IMR-90 (cell line): ENCODE measurements at regions not wholly inside any gene's neighbourhood (a gene's known extent, or its start where the extent isn't known, plus 50 kb on each side); places are given as distances from the start of the nearest gene placed in this dataset.
"Not testable (repeated sequence)": the region's sequence is repeated elsewhere in the genome, so short reads cannot be mapped to it uniquely, and the experiment has no call there.

Source experiments
- ATAC-seq: fragments of 200-7000 bp; cut with Tn5 transposase; 2 replicates; pipeline ENCODE4 v1.9.1; 2020; ENCODE audit warnings: low read depth, mild to moderate bottlenecking, moderate library complexity
- BruUV-seq: library from RNA; stranded (reverse); fragments of 400-500 nt; replicated peaks from 2 replicates; lab custom pipeline; 2021; lab: Mats Ljungman, UMichigan
- CTCF ChIA-PET: fragments of 300-600 bp; formaldehyde crosslinking; extraction: SDS; loops from one replicate; lab custom pipeline; 2021; ENCODE audit warnings: antibody characterized with exemption; lab: Yijun Ruan, JAX
- POLR2A ChIA-PET: fragments of 300-600 bp; sonication (Branson Sonifier 250); formaldehyde crosslinking; loops from one replicate; lab custom pipeline; 2022; ENCODE audit warnings: antibody characterized with exemption; ENCODE audit not compliant: unreplicated experiment; lab: Charles Lee
- DNase-seq: peaks from one replicate; pipeline ENCODE4 v3.0.0; 2013
- H2AFZ ChIP-seq: replicated peaks from 2 replicates; pipeline ENCODE3; 2013; ENCODE audit warnings: low read length, mild to moderate bottlenecking; ENCODE audit not compliant: poor library complexity
- H2AK5ac ChIP-seq: 2 replicates; pipeline ENCODE4 v1.6.1; 2013; ENCODE audit warnings: low read depth, low read length, inconsistent platforms
- H2AK9ac ChIP-seq: replicated peaks from 2 replicates; pipeline ENCODE3; 2013; ENCODE audit warnings: mild to moderate bottlenecking, low read depth, low read length, moderate library complexity; ENCODE audit not compliant: poor library complexity
- H2BK120ac ChIP-seq: 2 replicates; pipeline ENCODE4 v1.6.1; 2013; ENCODE audit warnings: low read depth, low read length, inconsistent platforms
- H2BK15ac ChIP-seq: 3 replicates; pipeline ENCODE4 v1.6.1; 2013; ENCODE audit warnings: low read depth, low read length, inconsistent platforms
- H2BK20ac ChIP-seq: 2 replicates; pipeline ENCODE4 v1.6.1; 2013; ENCODE audit warnings: low read depth, mild to moderate bottlenecking, inconsistent platforms, low read length, moderate library complexity
- H2BK5ac ChIP-seq: 2 replicates; pipeline ENCODE4 v1.6.1; 2013; ENCODE audit warnings: mild to moderate bottlenecking, low read depth, low read length, inconsistent platforms; ENCODE audit not compliant: poor library complexity, severe bottlenecking
- H3K14ac ChIP-seq: replicated peaks from 2 replicates; pipeline ENCODE4 v1.6.1; 2013; ENCODE audit warnings: low read depth, low read length, inconsistent platforms
- H3K18ac ChIP-seq: 2 replicates; pipeline ENCODE4 v1.6.1; 2013; ENCODE audit warnings: low read depth, low read length, control low read depth
- H3K23ac ChIP-seq: 2 replicates; pipeline ENCODE4 v1.6.1; 2013; ENCODE audit warnings: low read depth, low read length, inconsistent platforms
- H3K27ac ChIP-seq: 2 replicates; pipeline ENCODE4 v1.5.1; 2013; ENCODE audit warnings: mild to moderate bottlenecking, control low read depth, low read length; ENCODE audit not compliant: insufficient read depth
- H3K27me3 ChIP-seq: 2 replicates; pipeline ENCODE4 v1.6.1; 2013; ENCODE audit warnings: low read length; ENCODE audit not compliant: control insufficient read depth, insufficient read depth
- H3K36me3 ChIP-seq: 2 replicates; pipeline ENCODE4 v1.6.1; 2013; ENCODE audit warnings: low read length, mixed read lengths; ENCODE audit not compliant: control insufficient read depth, insufficient read depth
- H3K4ac ChIP-seq: 2 replicates; pipeline ENCODE4 v1.6.1; 2013; ENCODE audit warnings: low read depth, low read length, inconsistent platforms
- H3K4me1 ChIP-seq: 2 replicates; pipeline ENCODE4 v1.6.1; 2013; ENCODE audit warnings: low read length, mixed read lengths; ENCODE audit not compliant: control insufficient read depth, insufficient read depth
- H3K4me2 ChIP-seq: 2 replicates; pipeline ENCODE4 v1.6.1; 2013; ENCODE audit warnings: low read depth, mild to moderate bottlenecking, control low read depth, low read length, moderate library complexity
- H3K4me3 ChIP-seq: 2 replicates; pipeline ENCODE4 v1.5.1; 2013; ENCODE audit warnings: low read depth, mild to moderate bottlenecking, control low read depth, low read length, moderate library complexity; ENCODE audit not compliant: insufficient read depth
- H3K56ac ChIP-seq: 2 replicates; pipeline ENCODE4 v1.6.1; 2013; ENCODE audit warnings: low read length, inconsistent platforms; ENCODE audit not compliant: insufficient read depth; ENCODE audit errors: extremely low read depth
- H3K79me1 ChIP-seq, 2 experiments: 2 replicates each; pipeline ENCODE4 v1.6.1; 2013; ENCODE audit warnings: low read length in 2 of 2, inconsistent platforms in 1 of 2, low read depth in 1 of 2
- H3K9ac ChIP-seq: 2 replicates; pipeline ENCODE4 v1.6.1; 2013; ENCODE audit warnings: low read depth, low read length, control low read depth
- H3K9me1 ChIP-seq: 2 replicates; pipeline ENCODE4 v1.6.1; 2013; ENCODE audit warnings: low read length, inconsistent platforms; ENCODE audit not compliant: insufficient read depth
- H3K9me3 ChIP-seq: 2 replicates; pipeline ENCODE4 v1.6.1; 2013; ENCODE audit warnings: low read length; ENCODE audit not compliant: control insufficient read depth, insufficient read depth
- H4K20me1 ChIP-seq: 2 replicates; pipeline ENCODE4 v1.6.1; 2013; ENCODE audit warnings: low read length, inconsistent platforms; ENCODE audit not compliant: insufficient read depth
- H4K5ac ChIP-seq: 2 replicates; pipeline ENCODE4 v1.6.1; 2013; ENCODE audit warnings: mild to moderate bottlenecking, low read depth, low read length, control low read depth
- H4K8ac ChIP-seq, 2 experiments: 2 replicates each; pipeline ENCODE4 v1.6.1; 2013; ENCODE audit warnings: low read depth in 2 of 2, low read length in 2 of 2, control low read depth in 1 of 2, inconsistent platforms in 1 of 2
- H4K91ac ChIP-seq: 2 replicates; pipeline ENCODE4 v1.6.1; 2013; ENCODE audit warnings: low read depth, low read length, inconsistent platforms; ENCODE audit not compliant: insufficient read depth
- CEBPB ChIP-seq: IDR thresholded peaks from 2 replicates; pipeline ENCODE4 v1.6.1; 2012; ENCODE audit warnings: low read depth, low read length, improper control_type of control experiment
- MAFK ChIP-seq: IDR thresholded peaks from 2 replicates; pipeline ENCODE4 v1.6.1; 2012; ENCODE audit warnings: low read depth, low read length, improper control_type of control experiment
- MAZ ChIP-seq: IDR thresholded peaks from 2 replicates; pipeline ENCODE4 v1.6.1; 2012; ENCODE audit warnings: low read depth, mild to moderate bottlenecking, low read length, improper control_type of control experiment, moderate library complexity, borderline replicate concordance
- MXI1 ChIP-seq: IDR thresholded peaks from 2 replicates; pipeline ENCODE4 v1.6.1; 2012; ENCODE audit warnings: low read depth, mild to moderate bottlenecking, low read length, moderate library complexity, borderline replicate concordance
- NFE2L2 ChIP-seq: fragments of 150-350 bp; IDR thresholded peaks from 2 replicates; pipeline ENCODE4 v1.6.1; 2016; ENCODE audit warnings: low read depth, mild to moderate bottlenecking, low read length
- RCOR1 ChIP-seq: IDR thresholded peaks from 2 replicates; pipeline ENCODE4 v1.6.1; 2012; ENCODE audit warnings: mild to moderate bottlenecking, low read length, improper control_type of control experiment; ENCODE audit not compliant: insufficient replicate concordance
- SMC3 ChIP-seq: fragments of 150-350 bp; IDR thresholded peaks from 2 replicates; pipeline ENCODE4 v1.6.1; 2016; ENCODE audit warnings: low read depth, mild to moderate bottlenecking, antibody characterized with exemption, low read length, moderate library complexity
- USF2 ChIP-seq: fragments of 150-350 bp; IDR thresholded peaks from 2 replicates; pipeline ENCODE4 v1.6.1; 2017; ENCODE audit warnings: mild to moderate bottlenecking, antibody characterized with exemption, low read length, low read depth
- WGBS, 2 experiments: methylation state at CpG; one replicate each; pipeline versions ENCODE4 v1.1.5 to v1.1.7; 2013; ENCODE audit warnings: missing lambda C conversion rate in 2 of 2; ENCODE audit not compliant: insufficient read length in 1 of 2; ENCODE audit errors: extremely low coverage in 2 of 2; 5-methylcytosine and 5-hydroxymethylcytosine counted together
- dilution Hi-C: fragments of 300-500 bp; cut with HindIII; formaldehyde crosslinking; loops from one replicate; pipeline ENCODE4 v1.14.3; 2018; ENCODE audit warnings: low sequenced_read_pairs; ENCODE audit not compliant: unreplicated experiment
- in situ Hi-C: fragments of 300-500 bp; cut with MboI; formaldehyde crosslinking; loops from 3 replicates; pipeline ENCODE4 v1.14.3; 2019; ENCODE audit warnings: low sequenced_read_pairs, inconsistent platforms, mixed read lengths
- intact Hi-C: fragments of 100-400 bp; cut with micrococcal nuclease; formaldehyde crosslinking; loops from 2 replicates; pipeline ENCODE4 v1.10.0; 2022

DNA sequence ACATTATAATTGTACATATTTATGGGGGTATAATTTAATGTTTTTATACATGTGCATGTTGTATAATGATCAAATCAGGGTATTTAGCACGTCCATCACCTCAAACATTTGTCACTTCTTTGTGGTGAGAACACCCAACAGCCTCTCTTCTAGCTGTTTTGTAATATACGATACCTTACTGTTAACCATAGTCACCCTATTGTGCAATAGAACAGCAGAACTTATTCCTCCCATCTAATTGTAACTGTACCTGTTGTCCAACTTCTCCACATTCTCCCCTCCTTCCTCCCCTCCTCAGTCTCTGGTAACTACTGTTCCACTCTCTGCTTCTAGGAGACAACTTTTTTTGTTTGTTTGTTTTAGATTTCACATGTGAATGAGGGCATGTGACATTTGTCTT, 197.0 kb upstream of the PKP2 start:
- Histone ChIP-seq H3K27me3 (no peaks in the 10 kb centered on the region), H3K9me3 (peaks cover 5% of the 10 kb centered on the region), H4K5ac (no peak overlapping the region), H3K4me3 (no peak overlapping the region), H3K18ac (no peak overlapping the region), H3K4me1 (no peaks in the 10 kb centered on the region), H2AFZ (no peak overlapping the region), H2BK120ac (no peak overlapping the region), H2BK5ac (no peak overlapping the region), H2AK5ac (no peak overlapping the region), H2BK15ac (no peak overlapping the region), H3K4me2 (no peak overlapping the region), H3K56ac (no peak overlapping the region), H3K23ac (no peak overlapping the region), H3K14ac (no peak overlapping the region), H3K9ac (no peak overlapping the region), H2AK9ac (no peak overlapping the region), H4K91ac (no peak overlapping the region), H3K9me1 (no peaks in the 10 kb centered on the region), H3K36me3 (no peaks in the 10 kb centered on the region), H3K27ac (no peak overlapping the region), H3K4ac (no peak overlapping the region), H3K79me1 (no peaks in the 10 kb centered on the region), H4K8ac (no peak overlapping the region), H4K20me1 (no peaks in the 10 kb centered on the region), H2BK20ac (no peak overlapping the region)
- POLR2A ChIA-PET: no interaction called here
- no TSS peak for BruUV-seq
- TF ChIP-seq NFE2L2 (no peak), MAFK (no peak), MXI1 (no peak), CEBPB (peak; percentile 67), USF2 (no peak), RCOR1 (no peak), SMC3 (no peak), MAZ (no peak)
- DNase-seq (no peak), ATAC-seq (no peak)
- intact Hi-C loops (no loop called here), dilution Hi-C loops (no loop called here), in situ Hi-C loops (no loop called here)
- no CpG with 5 or more reads among the region's 2 CpGs for WGBS, 2 experiments
- CTCF ChIA-PET: no interaction called here

DNA sequence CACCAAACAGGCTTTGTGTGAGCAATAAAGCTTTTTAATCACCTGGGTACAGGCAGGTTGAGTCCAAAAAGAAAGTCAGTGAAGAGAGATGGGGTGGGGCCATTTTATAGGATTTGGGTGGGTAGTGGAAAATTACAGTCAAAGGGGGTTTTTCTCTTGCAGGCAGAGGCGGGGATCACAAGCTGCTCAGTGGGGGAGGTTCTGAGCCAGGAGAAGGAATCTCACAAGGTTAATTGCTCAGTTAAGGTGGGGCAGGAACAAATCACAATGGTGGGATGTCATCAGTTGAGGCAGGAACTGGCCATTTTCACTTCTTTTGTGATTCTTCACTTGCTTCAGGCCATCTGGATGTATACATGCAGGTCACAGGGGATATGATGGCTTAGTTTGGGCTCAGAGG, 191.3 kb upstream of the PKP2 start:
- H3K9me1 ChIP-seq, H4K91ac ChIP-seq, dilution Hi-C loops, H3K23ac ChIP-seq, H2BK120ac ChIP-seq, H3K4me3 ChIP-seq, H3K9ac ChIP-seq, H4K5ac ChIP-seq, in situ Hi-C loops, CTCF ChIA-PET, BruUV-seq, H3K14ac ChIP-seq, H3K27ac ChIP-seq, H2BK20ac ChIP-seq, POLR2A ChIA-PET, H3K18ac ChIP-seq, H2AK9ac ChIP-seq, ATAC-seq, H4K8ac ChIP-seq, H2BK5ac ChIP-seq, H2BK15ac ChIP-seq, H3K27me3 ChIP-seq, intact Hi-C loops, H2AFZ ChIP-seq, H3K4me1 ChIP-seq, H4K20me1 ChIP-seq, H3K36me3 ChIP-seq, H3K56ac ChIP-seq, H3K4ac ChIP-seq, H3K79me1 ChIP-seq, DNase-seq, H2AK5ac ChIP-seq, H3K4me2 ChIP-seq: not testable (repeated sequence)
- peaks cover 14% of the 10 kb centered on the region for H3K9me3 ChIP-seq
- no CpG with 5 or more reads among the region's 1 CpG for WGBS, 2 experiments
